HCT116 (cell line): ENCODE measurements at regions not wholly inside any gene's neighbourhood (a gene's known extent, or its start where the extent isn't known, plus 50 kb on each side); places are given as distances from the start of the nearest gene placed in this dataset.

Source experiments
- ATAC-seq: fragments of 200-7000 bp; cut with Tn5 transposase; 2 replicates; pipeline ENCODE4 v1.9.1; 2020; ENCODE audit warnings: mild to moderate bottlenecking, moderate library complexity
- BruUV-seq: library from RNA; stranded (reverse); fragments of 400-500 nt; replicated peaks from 2 replicates; lab custom pipeline; 2021; lab: Mats Ljungman, UMichigan
- CTCF ChIA-PET: fragments of 300-600 bp; sonication (Branson Sonifier 250); formaldehyde crosslinking; loops from one replicate; lab custom pipeline; 2021; ENCODE audit warnings: antibody characterized with exemption; lab: Charles Lee
- POLR2A ChIA-PET: fragments of 300-600, 350-600 bp; sonication (Branson Sonifier 250); formaldehyde crosslinking; loops from one replicate; lab custom pipeline; 2021; ENCODE audit warnings: antibody characterized with exemption; lab: Charles Lee
- RAD21 ChIA-PET, 2 experiments: fragments of 300-600 bp; sonication (Branson Sonifier 250); formaldehyde crosslinking; loops; one replicate each; lab custom pipeline; 2023; ENCODE audit warnings: low total read pairs in 2 of 2; ENCODE audit not compliant: uncharacterized antibody in 2 of 2, unreplicated experiment in 2 of 2, low non-redundant PET in 1 of 2; lab: Charles Lee
- DNase-seq: peaks from one replicate; pipeline ENCODE4 v3.0.0-alpha.2; 2010; ENCODE audit warnings: low read depth, low spot score
- H2AFZ ChIP-seq: fragments of 200-600 bp; shearing (Covaris generic), sonication (generic); 2 replicates; pipeline ENCODE4 v1.6.1; 2017; ENCODE audit warnings: low read depth, mixed run types, mixed read lengths, antibody characterized with exemption, low read length; ENCODE audit not compliant: poor library complexity, severe bottlenecking
- H3K27ac ChIP-seq: 2 replicates; pipeline ENCODE4 v1.5.1; 2012; ENCODE audit warnings: low read depth, low read length
- H3K27me3 ChIP-seq: fragments of 200-600 bp; sonication (generic); 2 replicates; pipeline ENCODE4 v1.6.1; 2016; ENCODE audit warnings: mixed run types, low read length, mixed read lengths; ENCODE audit not compliant: insufficient read depth
- H3K36me3 ChIP-seq, 2 experiments: fragments of 200-500 bp in 1 of 2; fragments of 200-600 bp in 1 of 2; sonication (Bioruptor generic) in 1 of 2; sonication (generic) in 1 of 2; 2 replicates each; pipeline versions ENCODE4 v1.5.1 to v1.6.1; 2014 to 2016; ENCODE audit warnings: low read length in 2 of 2, inconsistent platforms in 1 of 2, mixed read lengths in 1 of 2, mixed run types in 1 of 2; ENCODE audit not compliant: insufficient read depth in 2 of 2, control insufficient read depth in 1 of 2
- H3K4me1 ChIP-seq, 2 experiments: fragments of 200-600 bp in 1 of 2; sonication (generic) in 1 of 2; 2 replicates each; pipeline versions ENCODE4 v1.5.1 to v1.6.1; 2012 to 2017; ENCODE audit warnings: low read length in 2 of 2, inconsistent platforms in 1 of 2, mild to moderate bottlenecking in 1 of 2, mixed read lengths in 1 of 2, mixed run types in 1 of 2, moderate library complexity in 1 of 2; ENCODE audit not compliant: insufficient read depth in 2 of 2, control insufficient read depth in 1 of 2
- H3K4me2 ChIP-seq: fragments of 200-600 bp; sonication (generic); 2 replicates; pipeline ENCODE4 v1.6.1; 2017; ENCODE audit warnings: mixed run types, low read length, mixed read lengths
- H3K4me3 ChIP-seq, 2 experiments: fragments of 200-600 bp in 1 of 2; sonication (generic) in 1 of 2; replicated peaks in 1 of 2; 2 replicates each; pipeline ENCODE4 v1.5.1; 2011 to 2016; ENCODE audit warnings: low read length in 2 of 2, control low read depth in 1 of 2, low read depth in 1 of 2, mild to moderate bottlenecking in 1 of 2, mixed read lengths in 1 of 2, mixed run types in 1 of 2
- H3K79me2 ChIP-seq: fragments of 200-600 bp; sonication (generic); 2 replicates; pipeline ENCODE4 v1.6.1; 2017; ENCODE audit warnings: mild to moderate bottlenecking, mixed run types, low read length, moderate library complexity, mixed read lengths; ENCODE audit not compliant: insufficient read depth
- H3K9ac ChIP-seq: fragments of 200-600 bp; sonication (generic); 2 replicates; pipeline ENCODE4 v1.6.1; 2016; ENCODE audit warnings: low read length, mixed read lengths
- H3K9me2 ChIP-seq: fragments of 200-600 bp; sonication (generic), shearing (Covaris generic); 2 replicates; pipeline ENCODE4 v1.6.1; 2017; ENCODE audit warnings: mixed run types, mild to moderate bottlenecking, moderate library complexity; ENCODE audit not compliant: insufficient read depth
- H3K9me3 ChIP-seq, 2 experiments: fragments of 200-500 bp in 1 of 2; fragments of 200-600 bp in 1 of 2; sonication (Bioruptor generic) in 1 of 2; sonication (generic) in 1 of 2; 2 replicates each; pipeline ENCODE4 v1.6.1; 2014 to 2017; ENCODE audit warnings: low read length in 2 of 2, mixed read lengths in 2 of 2, inconsistent platforms in 1 of 2, low read depth in 1 of 2, mild to moderate bottlenecking in 1 of 2, mixed run types in 1 of 2, moderate library complexity in 1 of 2; ENCODE audit not compliant: control insufficient read depth in 1 of 2, insufficient read depth in 1 of 2
- H4K20me1 ChIP-seq: fragments of 200-600 bp; sonication (generic), shearing (Covaris generic); 2 replicates; pipeline ENCODE4 v1.6.1; 2017; ENCODE audit warnings: mixed run types, mild to moderate bottlenecking, moderate library complexity; ENCODE audit not compliant: insufficient read depth
- CBX3 ChIP-seq: IDR thresholded peaks from 2 replicates; pipeline ENCODE4 v1.6.1; 2012; ENCODE audit warnings: low read depth
- CEBPB ChIP-seq: IDR thresholded peaks from 2 replicates; pipeline ENCODE4 v1.6.1; 2012; ENCODE audit warnings: low read depth
- CTCF ChIP-seq, 3 experiments: fragments of 200-600 bp in 1 of 3; sonication (generic) in 1 of 3; IDR thresholded peaks in 2 of 3; conservative IDR thresholded peaks in 1 of 3; 2 replicates each; pipeline ENCODE4 v1.5.1; 2012 to 2017; ENCODE audit warnings: low read depth in 2 of 3, low read length in 2 of 3, antibody characterized with exemption in 1 of 3, borderline replicate concordance in 1 of 3, control low read depth in 1 of 3, mild to moderate bottlenecking in 1 of 3, mixed read lengths in 1 of 3, mixed run types in 1 of 3, moderate library complexity in 1 of 3; ENCODE audit not compliant: insufficient read depth in 1 of 3
- ELF1 ChIP-seq: IDR thresholded peaks from 2 replicates; pipeline ENCODE4 v1.6.1; 2012; ENCODE audit warnings: low read depth, borderline replicate concordance
- EZH2 ChIP-seq: fragments of 200-600 bp; sonication (generic); IDR thresholded peaks from 2 replicates; pipeline ENCODE4 v1.6.1; 2017; ENCODE audit warnings: antibody characterized with exemption, mixed run types
- EZH2phosphoT487 ChIP-seq: fragments of 200-600 bp; IDR thresholded peaks from 2 replicates; pipeline ENCODE4 v1.6.1; 2018; ENCODE audit warnings: antibody characterized with exemption, borderline replicate concordance
- FOSL1 ChIP-seq: IDR thresholded peaks from 2 replicates; pipeline ENCODE4 v1.6.1; 2012; ENCODE audit warnings: low read depth
- JUND ChIP-seq: IDR thresholded peaks from 2 replicates; pipeline ENCODE4 v1.6.1; 2012
- MAX ChIP-seq: IDR thresholded peaks from 2 replicates; pipeline ENCODE4 v1.6.1; 2012
- POLR2AphosphoS5 ChIP-seq: IDR thresholded peaks from 2 replicates; pipeline ENCODE4 v1.6.1; 2011; ENCODE audit warnings: mild to moderate bottlenecking, low read depth, low read length, moderate library complexity
- RAD21 ChIP-seq: IDR thresholded peaks from 2 replicates; pipeline ENCODE4 v1.6.1; 2012; ENCODE audit warnings: low read depth, mild to moderate bottlenecking
- REST ChIP-seq: IDR thresholded peaks from 2 replicates; pipeline ENCODE4 v1.6.1; 2012; ENCODE audit warnings: low read depth
- TCF7L2 ChIP-seq: IDR thresholded peaks from 2 replicates; pipeline ENCODE4 v1.7.0; 2011; ENCODE audit warnings: borderline replicate concordance, inconsistent platforms; ENCODE audit not compliant: insufficient read depth, insufficient read length; ENCODE audit errors: extremely low read depth
- ZBTB33 ChIP-seq: IDR thresholded peaks from 2 replicates; pipeline ENCODE4 v1.6.1; 2011; ENCODE audit warnings: mild to moderate bottlenecking, low read length, moderate library complexity; ENCODE audit not compliant: insufficient replicate concordance; ENCODE audit errors: extremely low read depth
- ZFX ChIP-seq: fragments of 450-650 bp; IDR thresholded peaks from 2 replicates; pipeline ENCODE4 v1.6.1; 2017
- ZNF274 ChIP-seq: fragments of 200-500 bp; sonication (Bioruptor generic); IDR thresholded peaks from 2 replicates; pipeline ENCODE4 v1.6.1; 2014; ENCODE audit warnings: mild to moderate bottlenecking, low read depth, low read length, inconsistent platforms
- intact Hi-C: fragments of 100-400 bp; cut with micrococcal nuclease; formaldehyde crosslinking; loops from 2 replicates; pipeline ENCODE4 v1.10.0; 2022
- TF ChIP-seq, protein P1 (sequence below): IDR thresholded peaks from 2 replicates; pipeline ENCODE4 v1.6.1; 2012

- TF ChIP-seq REST: no peak
- no peak for TF ChIP-seq CBX3
- TF ChIP-seq EZH2phosphoT487: no peak
- TF ChIP-seq, all 23 proteins: peak for 0
Observed at GRCh38 chr17:6204203-6204722, 134.1 kb downstream of the WSCD1 start (continued).

- intact Hi-C loops: no loop called here
- Histone ChIP-seq H4K20me1 (no peaks in the 10 kb centered on the region), H3K4me1 (no peaks in the 10 kb centered on the region), H3K9me3 (no peaks in the 10 kb centered on the region), H3K4me2 (no peak overlapping the region), H3K27me3 (peaks cover 36% of the 10 kb centered on the region)
- DNase-seq: no peak
- POLR2A ChIA-PET: no interaction called here
- TF ChIP-seq ZFX: no peak
- TF ChIP-seq CEBPB: no peak
- TF ChIP-seq POLR2AphosphoS5: no peak
- no peak for TF ChIP-seq MAX
- TF ChIP-seq, protein P1, sequence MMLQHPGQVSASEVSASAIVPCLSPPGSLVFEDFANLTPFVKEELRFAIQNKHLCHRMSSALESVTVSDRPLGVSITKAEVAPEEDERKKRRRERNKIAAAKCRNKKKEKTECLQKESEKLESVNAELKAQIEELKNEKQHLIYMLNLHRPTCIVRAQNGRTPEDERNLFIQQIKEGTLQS: no peak
- no peak for TF ChIP-seq FOSL1
- TF ChIP-seq ZBTB33: no peak
- TF ChIP-seq ELF1: no peak
- TF ChIP-seq JUND: no peak
- TF ChIP-seq CTCF (IDR thresholded peaks at IDR 0.05 in 2 of 3, conservative IDR thresholded peaks at IDR 0.05 in 1 of 3; ENCODE audit: borderline replicate concordance in 1 of 3, insufficient read depth in 1 of 3, low read depth in 2 of 3, low read length in 2 of 3): no peak
- TF ChIP-seq RAD21: no peak
- no peak for TF ChIP-seq CBX3
- no peak for TF ChIP-seq EZH2
- TF ChIP-seq TCF7L2: no peak
- no peak for TF ChIP-seq ZNF274
- TF ChIP-seq, all 23 proteins: peak for 0
- H3K9ac ChIP-seq: no peak overlapping the region
- H3K27ac ChIP-seq: no peak overlapping the region
- H2AFZ ChIP-seq: no peak overlapping the region
- ChIA-PET RAD21 (no interaction called here), CTCF (no interaction called here)
- H3K4me3 ChIP-seq: no peak overlapping the region
- no TSS peak for BruUV-seq
- H3K9me2 ChIP-seq: no peaks in the 10 kb centered on the region
- no peak for ATAC-seq
- H3K36me3 ChIP-seq: no peaks in the 10 kb centered on the region
- H3K79me2 ChIP-seq: no peaks in the 10 kb centered on the region
Observed at GRCh38 chr17:6196355-6196754, 126.2 kb downstream of the WSCD1 start.
